Adrenal gland (tissue), 9 donors: ENCODE measurements at regions not wholly inside any gene's neighbourhood (a gene's known extent, or its start where the extent isn't known, plus 50 kb on each side); places are given as distances from the start of the nearest gene placed in this dataset.

ENCODE experiments used
- DNase-seq, 7 donors: peaks; one replicate each; pipeline ENCODE4 v3.0.0-alpha.2; 2019 to 2020
- H3K27ac ChIP-seq, 5 donors: fragments of 200-600 bp; sonication (generic) in 4 of 5; 1 replicate in 3 of 5; 2 replicates in 2 of 5; pipeline versions ENCODE4 v1.5.1 to v1.8.0; 2016 to 2020; ENCODE audit warnings: mild to moderate bottlenecking in 1 of 5
- H3K27me3 ChIP-seq: fragments of 200-600 bp; 2 replicates; pipeline ENCODE4 v1.8.0; 2021
- H3K36me3 ChIP-seq, 2 donors: fragments of 200-600 bp; replicated peaks in 1 of 2; 1 replicate in 1 of 2; 2 replicates in 1 of 2; pipeline versions ENCODE4 v1.5.1 to v1.8.0; 2018 to 2022
- H3K4me1 ChIP-seq, 2 donors: fragments of 200-600 bp; replicated peaks in 1 of 2; 1 replicate in 1 of 2; 2 replicates in 1 of 2; pipeline versions ENCODE4 v1.5.1 to v1.8.0; 2018 to 2021
- H3K4me3 ChIP-seq, 4 donors: fragments of 200-600 bp; sonication (generic) in 3 of 4; one replicate each; pipeline ENCODE4 v1.5.1; 2016 to 2018
- H3K9me3 ChIP-seq, 3 donors: fragments of 200-600 bp; sonication (generic) in 1 of 3; replicated peaks in 1 of 3; 1 replicate in 2 of 3; 2 replicates in 1 of 3; pipeline versions ENCODE4 v1.5.1 to v1.8.0; 2016 to 2021
- POLR2A ChIP-seq, 2 donors: fragments of 450-650 bp; IDR thresholded peaks; one replicate each; pipeline ENCODE4 v1.6.1; 2017; ENCODE audit warnings: antibody characterized with exemption in 2 of 2, mild to moderate bottlenecking in 2 of 2, moderate library complexity in 1 of 2
- WGBS, 4 donors: extraction: QIAGEN DNeasy Blood & Tissue Kit in 2 of 4; methylation state at CpG; one replicate each; pipeline versions ENCODE4 v1.1.5 to v1.1.7; 2013 to 2017; 5-methylcytosine and 5-hydroxymethylcytosine counted together
- intact Hi-C, 2 donors: fragments of 100-400 bp; cut with DNase I; formaldehyde crosslinking; loops; one replicate each; pipeline versions ENCODE4 v1.14.1 to v1.15.0; 2022 to 2023
- TF ChIP-seq, protein P1 (sequence below), 6 experiments: fragments of 450-650 bp in 4 of 6; fragments of 200-600 bp in 2 of 6; sonication (generic) in 1 of 6; IDR thresholded peaks; 1 replicate in 5 of 6; 2 replicates in 1 of 6; pipeline versions ENCODE4 v1.5.1 to v1.8.0; 2016 to 2021; ENCODE audit warnings: antibody characterized with exemption in 6 of 6, mild to moderate bottlenecking in 2 of 6, moderate library complexity in 1 of 6
- donor health status: healthy with polysubstance abuse.
- donor health status: Bipolar disorder and iron deficiency.
- donor health status: DM: yes; HTN: yes; CAD: no.
- donor health status: DM: no; HTN: no; CAD: no.
- donor health status: DM: no; HTN: no; CAD: no.

DNA sequence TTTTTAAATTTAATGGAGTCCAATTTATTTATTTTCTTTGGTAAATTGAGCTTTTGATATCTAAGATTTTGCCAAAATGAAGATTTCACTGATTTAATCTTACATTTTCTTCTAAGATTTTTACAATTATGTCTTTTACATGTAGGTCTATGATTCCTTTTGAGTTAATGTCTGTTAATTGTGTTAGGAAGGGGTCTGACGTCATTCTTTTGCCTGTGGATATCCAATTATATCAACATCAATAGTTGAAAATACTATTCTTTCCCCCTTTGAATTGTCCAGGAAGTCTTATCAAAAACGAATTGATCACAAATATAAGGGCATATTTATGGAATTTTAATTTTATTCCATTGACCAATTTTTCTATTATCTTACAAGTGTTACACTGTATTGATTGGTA, 1258.8 kb upstream of the B3GALT2 start:
- no peaks in the 10 kb centered on the region for H3K36me3 ChIP-seq
- no peaks in the 10 kb centered on the region for H3K4me1 ChIP-seq
- 54 to 61% (median 57%) methylated on average over 2 of the region's 2 CpGs for WGBS, 4 donors
- H3K27me3 ChIP-seq: no peaks in the 10 kb centered on the region
- no peak overlapping the region for H3K4me3 ChIP-seq
- intact Hi-C loops: no loop called here
- H3K9me3 ChIP-seq: no peaks in the 10 kb centered on the region
- H3K27ac ChIP-seq: no peak overlapping the region
- no peak for DNase-seq
- TF ChIP-seq POLR2A (IDR thresholded peaks at IDR 0.05): no peak
- TF ChIP-seq, protein P1, sequence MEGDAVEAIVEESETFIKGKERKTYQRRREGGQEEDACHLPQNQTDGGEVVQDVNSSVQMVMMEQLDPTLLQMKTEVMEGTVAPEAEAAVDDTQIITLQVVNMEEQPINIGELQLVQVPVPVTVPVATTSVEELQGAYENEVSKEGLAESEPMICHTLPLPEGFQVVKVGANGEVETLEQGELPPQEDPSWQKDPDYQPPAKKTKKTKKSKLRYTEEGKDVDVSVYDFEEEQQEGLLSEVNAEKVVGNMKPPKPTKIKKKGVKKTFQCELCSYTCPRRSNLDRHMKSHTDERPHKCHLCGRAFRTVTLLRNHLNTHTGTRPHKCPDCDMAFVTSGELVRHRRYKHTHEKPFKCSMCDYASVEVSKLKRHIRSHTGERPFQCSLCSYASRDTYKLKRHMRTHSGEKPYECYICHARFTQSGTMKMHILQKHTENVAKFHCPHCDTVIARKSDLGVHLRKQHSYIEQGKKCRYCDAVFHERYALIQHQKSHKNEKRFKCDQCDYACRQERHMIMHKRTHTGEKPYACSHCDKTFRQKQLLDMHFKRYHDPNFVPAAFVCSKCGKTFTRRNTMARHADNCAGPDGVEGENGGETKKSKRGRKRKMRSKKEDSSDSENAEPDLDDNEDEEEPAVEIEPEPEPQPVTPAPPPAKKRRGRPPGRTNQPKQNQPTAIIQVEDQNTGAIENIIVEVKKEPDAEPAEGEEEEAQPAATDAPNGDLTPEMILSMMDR (IDR thresholded peaks at IDR 0.05): no peak

DNA sequence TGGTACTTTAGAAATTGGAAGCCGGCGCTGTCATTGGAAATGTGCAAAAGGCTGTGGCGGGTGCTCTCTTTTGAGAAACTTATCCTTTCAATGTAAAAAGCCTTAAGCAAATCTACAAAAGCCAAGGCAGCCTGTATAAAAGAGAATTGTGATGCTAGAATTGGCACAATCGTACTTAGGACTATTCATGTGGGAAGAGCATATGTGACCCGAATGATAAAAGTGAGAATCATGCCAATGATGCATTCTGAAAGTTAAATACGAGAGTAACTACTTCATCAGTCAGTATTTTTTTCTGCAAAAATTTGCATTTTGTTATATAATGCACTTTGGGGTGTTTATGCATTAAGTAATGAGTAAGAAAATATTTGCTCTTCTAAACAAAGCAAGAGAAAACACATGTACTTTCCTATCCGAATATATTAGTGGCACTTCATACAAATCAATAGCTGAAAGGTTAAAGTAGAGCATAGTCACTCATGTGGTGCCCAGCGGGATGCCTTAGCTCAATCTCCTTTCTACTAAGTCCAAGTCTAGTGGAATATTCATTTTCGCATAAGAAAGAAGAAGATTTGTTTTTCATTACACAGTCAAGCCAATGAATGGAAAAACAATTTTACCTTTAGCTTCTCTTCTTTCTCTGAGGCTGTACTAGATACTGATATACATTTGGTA, 1256.6 kb upstream of the B3GALT2 start:
- Histone ChIP-seq H3K9me3 (no peaks in the 10 kb centered on the region), H3K36me3 (no peaks in the 10 kb centered on the region), H3K27me3 (no peaks in the 10 kb centered on the region), H3K4me3 (no peak overlapping the region), H3K27ac (no peak overlapping the region), H3K4me1 (no peaks in the 10 kb centered on the region)
- no peak for TF ChIP-seq POLR2A (IDR thresholded peaks at IDR 0.05)
- TF ChIP-seq, protein P1 (IDR thresholded peaks at IDR 0.05): no peak
- DNase-seq: no peak
- 83 to 90% (median 86%) methylated on average over 9 of the region's 9 CpGs for WGBS, 4 donors
- intact Hi-C loops: no loop called here

DNA sequence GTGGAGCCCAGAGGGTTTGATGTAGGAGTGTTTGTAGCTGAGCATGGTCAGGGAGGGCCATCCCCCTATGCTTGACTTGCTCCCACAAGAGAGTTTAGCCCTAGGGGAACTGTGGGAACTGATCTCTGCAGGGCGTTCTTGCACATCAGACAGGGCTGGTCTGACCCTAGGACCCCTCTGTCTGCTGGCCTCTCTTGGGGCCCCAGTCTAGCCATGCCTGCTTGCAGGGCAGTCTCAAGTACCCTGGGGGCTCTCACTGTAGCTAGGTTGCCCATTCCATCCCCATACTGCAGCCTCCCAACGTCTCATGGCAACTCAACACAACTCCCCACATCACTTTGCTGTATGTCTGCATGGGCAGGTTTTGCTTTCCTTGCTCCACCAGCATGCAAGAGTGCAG, 1250.7 kb upstream of the B3GALT2 start:
- Histone ChIP-seq H3K27ac (no peak overlapping the region), H3K4me3 (no peak overlapping the region), H3K27me3 (no peaks in the 10 kb centered on the region), H3K36me3 (no peaks in the 10 kb centered on the region), H3K4me1 (no peaks in the 10 kb centered on the region), H3K9me3 (no peaks in the 10 kb centered on the region)
- intact Hi-C loops: no loop called here
- 60 to 64% (median 63%) methylated on average over 1 to 2 of the region's 2 CpGs; no CpG with 5 or more reads in 1 of the 4 donors for WGBS, 4 donors
- DNase-seq: no peak
- no peak for TF ChIP-seq POLR2A (IDR thresholded peaks at IDR 0.05)
- TF ChIP-seq, protein P1 (IDR thresholded peaks at IDR 0.05): no peak

DNA sequence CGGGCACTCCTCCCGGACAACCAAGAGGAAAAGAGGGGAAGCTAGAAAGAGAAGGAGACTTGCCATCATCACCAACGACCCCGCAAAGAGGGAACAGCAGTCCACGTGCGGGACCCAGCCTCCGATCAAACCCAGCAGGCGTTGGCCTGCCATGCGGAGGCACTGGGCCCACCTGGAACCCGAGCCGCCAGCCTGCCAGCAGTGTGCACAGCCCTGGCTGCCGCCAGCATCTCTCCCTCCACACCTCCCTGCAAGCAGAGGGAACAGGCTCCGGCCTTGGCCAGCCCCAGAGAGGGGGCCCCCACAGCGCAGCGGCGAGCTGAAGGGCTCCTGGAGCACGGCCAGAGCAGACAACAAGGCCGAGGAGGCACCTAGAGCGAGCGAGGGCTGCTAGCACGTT, 1244.7 kb upstream of the B3GALT2 start:
- H3K4me3 ChIP-seq: no peak overlapping the region
- no peak overlapping the region for H3K27ac ChIP-seq
- no peaks in the 10 kb centered on the region for H3K9me3 ChIP-seq
- H3K36me3 ChIP-seq: no peaks in the 10 kb centered on the region
- 70 to 84% (median 83%) methylated on average over 14 to 21 of the region's 21 CpGs for WGBS, 4 donors
- intact Hi-C loops: no loop called here
- no peak for DNase-seq
- TF ChIP-seq, protein P1 (IDR thresholded peaks at IDR 0.05): no peak
- no peak for TF ChIP-seq POLR2A (IDR thresholded peaks at IDR 0.05)
- H3K4me1 ChIP-seq: no peaks in the 10 kb centered on the region
- no peaks in the 10 kb centered on the region for H3K27me3 ChIP-seq
